ENCODE measurements at regions not wholly inside any gene's neighbourhood (a gene's known extent, or its start where the extent isn't known, plus 50 kb on each side); places are given as distances from the start of the nearest gene placed in this dataset.
A peak's percentile ranks its signal among the peaks of the same experiment; 100 is the strongest.

- no peak overlapping the region for H3K4me2 ChIP-seq
- no peaks in the 10 kb centered on the region for H3K36me3 ChIP-seq (replicated peaks in 1 of 2; ENCODE audit: control insufficient read depth in 1 of 2, insufficient read depth in 2 of 2, low read length in 1 of 2)
- no peak overlapping the region for H3K4me3 ChIP-seq (ENCODE audit: low read depth in 2 of 2, low read length in 1 of 2)
- ChIA-PET POLR2A (no interaction called here), CTCF (interaction anchor here (1.4 kb wide), 1 partner anchor 11 kb away, joined by 4 read pairs; no protein-coding TSS in a partner anchor)
- H4K20me1 ChIP-seq (ENCODE audit: insufficient read depth), result no peaks in the 10 kb centered on the region
- H3K79me2 ChIP-seq (ENCODE audit: insufficient read depth), result no peaks in the 10 kb centered on the region
- H3K9me2 ChIP-seq, result no peaks in the 10 kb centered on the region
- no peak for DNase-seq
- no peaks in the 10 kb centered on the region for H3K27me3 ChIP-seq (ENCODE audit: insufficient read depth)
- H2AFZ ChIP-seq (ENCODE audit: low read depth), result no peak overlapping the region
- TF ChIP-seq NFIC (IDR thresholded peaks at IDR 0.05; ENCODE audit: borderline replicate concordance), result no peak
- no peak for TF ChIP-seq POLR2AphosphoS5 (IDR thresholded peaks at IDR 0.05; ENCODE audit: low read depth, low read length)
- TF ChIP-seq TAF1 (IDR thresholded peaks at IDR 0.05; ENCODE audit: borderline replicate concordance, low read depth, low read length), result no peak
- no peak for TF ChIP-seq YY1 (IDR thresholded peaks at IDR 0.05; ENCODE audit: low read depth)
- no peak for TF ChIP-seq SMC3 (IDR thresholded peaks at IDR 0.05; ENCODE audit: low read depth, low read length)
- no peaks in the 10 kb centered on the region for H3F3A ChIP-seq (replicated peaks; ENCODE audit: insufficient read depth)
- H3K9ac ChIP-seq, result no peak overlapping the region
- 42% methylated on average over 1 of the region's 1 CpG for WGBS (ENCODE audit: low lambda C conversion rate)
- H3K9me3 ChIP-seq, result no peaks in the 10 kb centered on the region
- H3K27ac ChIP-seq (ENCODE audit: low read depth in 2 of 2, low read length in 1 of 2), result no peak overlapping the region
- no peaks in the 10 kb centered on the region for H3K4me1 ChIP-seq (ENCODE audit: control insufficient read depth in 1 of 2, insufficient read depth in 2 of 2, low read depth in 1 of 2, low read length in 1 of 2)
Measured at GRCh38 chr1:68620571-68620970, 123.7 kb upstream of the DEPDC1 start.

GRCh38 chr1:68623700-68624099, 126.8 kb upstream of the DEPDC1 start:
- Histone ChIP-seq H3K9me3 (no peaks in the 10 kb centered on the region), H3K36me3 (replicated peaks in 1 of 2; ENCODE audit: control insufficient read depth in 1 of 2, insufficient read depth in 2 of 2, low read length in 1 of 2) (no peaks in the 10 kb centered on the region), H3K4me1 (ENCODE audit: control insufficient read depth in 1 of 2, insufficient read depth in 2 of 2, low read depth in 1 of 2, low read length in 1 of 2) (no peaks in the 10 kb centered on the region), H3F3A (replicated peaks; ENCODE audit: insufficient read depth) (no peaks in the 10 kb centered on the region), H3K27me3 (ENCODE audit: insufficient read depth) (no peaks in the 10 kb centered on the region), H3K4me2 (no peak overlapping the region), H2AFZ (ENCODE audit: low read depth) (0 out of 2 replicates have a peak overlapping the region, but pooled peaks have one; percentile 35), H3K9ac (no peak overlapping the region), H3K79me2 (ENCODE audit: insufficient read depth) (no peaks in the 10 kb centered on the region), H4K20me1 (ENCODE audit: insufficient read depth) (no peaks in the 10 kb centered on the region), H3K27ac (ENCODE audit: low read depth in 2 of 2, low read length in 1 of 2) (no peak overlapping the region), H3K9me2 (no peaks in the 10 kb centered on the region), H3K4me3 (ENCODE audit: low read depth in 2 of 2, low read length in 1 of 2) (no peak overlapping the region)
- WGBS (ENCODE audit: low lambda C conversion rate), result 46% methylated on average over 2 of the region's 2 CpGs
- TF ChIP-seq YY1 (IDR thresholded peaks at IDR 0.05; ENCODE audit: low read depth) (no peak), RCOR1 (IDR thresholded peaks at IDR 0.05; ENCODE audit: low read length) (no peak), TCF12 (IDR thresholded peaks at IDR 0.05) (no peak), EZH2phosphoT487 (IDR thresholded peaks at IDR 0.05; ENCODE audit: borderline replicate concordance, low read depth) (no peak), FOSL2 (IDR thresholded peaks at IDR 0.05; ENCODE audit: borderline replicate concordance, low read depth) (no peak), SIN3A (IDR thresholded peaks at IDR 0.05; ENCODE audit: borderline replicate concordance, low read depth, low read length) (no peak), POLR2AphosphoS5 (IDR thresholded peaks at IDR 0.05; ENCODE audit: low read depth, low read length) (no peak), MAX (IDR thresholded peaks at IDR 0.05; ENCODE audit: low read depth) (no peak), JUND (IDR thresholded peaks at IDR 0.05) (no peak)
- ChIA-PET CTCF (no interaction called here), POLR2A (no interaction called here)
- no peak for DNase-seq

GRCh38 chr1:68624233-68624632, 127.4 kb upstream of the DEPDC1 start:
- ChIA-PET CTCF (no interaction called here), POLR2A (no interaction called here)
- no peak overlapping the region for H3K4me3 ChIP-seq (ENCODE audit: low read depth in 2 of 2, low read length in 1 of 2)
- WGBS (ENCODE audit: low lambda C conversion rate), result 49% methylated on average over 3 of the region's 3 CpGs
- H4K20me1 ChIP-seq (ENCODE audit: insufficient read depth), result no peaks in the 10 kb centered on the region
- H3K27ac ChIP-seq (ENCODE audit: low read depth in 2 of 2, low read length in 1 of 2), result no peak overlapping the region
- no peaks in the 10 kb centered on the region for H3F3A ChIP-seq (replicated peaks; ENCODE audit: insufficient read depth)
- H3K9me3 ChIP-seq, result no peaks in the 10 kb centered on the region
- H3K9me2 ChIP-seq, result no peaks in the 10 kb centered on the region
- H2AFZ ChIP-seq (ENCODE audit: low read depth), result no peak overlapping the region
- no peaks in the 10 kb centered on the region for H3K27me3 ChIP-seq (ENCODE audit: insufficient read depth)
- H3K4me1 ChIP-seq (ENCODE audit: control insufficient read depth in 1 of 2, insufficient read depth in 2 of 2, low read depth in 1 of 2, low read length in 1 of 2), result no peaks in the 10 kb centered on the region
- H3K9ac ChIP-seq, result no peak overlapping the region
- no peaks in the 10 kb centered on the region for H3K36me3 ChIP-seq (replicated peaks in 1 of 2; ENCODE audit: control insufficient read depth in 1 of 2, insufficient read depth in 2 of 2, low read length in 1 of 2)
- no peaks in the 10 kb centered on the region for H3K79me2 ChIP-seq (ENCODE audit: insufficient read depth)
- H3K4me2 ChIP-seq, result no peak overlapping the region
- no peak for DNase-seq
- TF ChIP-seq FOXM1 (IDR thresholded peaks at IDR 0.05; ENCODE audit: low read depth) (no peak), ZBTB33 (IDR thresholded peaks at IDR 0.05; ENCODE audit: borderline replicate concordance, low read depth) (no peak), POLR2AphosphoS5 (IDR thresholded peaks at IDR 0.05; ENCODE audit: low read depth, low read length) (no peak), SIN3A (IDR thresholded peaks at IDR 0.05; ENCODE audit: borderline replicate concordance, low read depth, low read length) (no peak), FOXJ3 (CRISPR knock-in tag; IDR thresholded peaks at IDR 0.05) (no peak), TCF12 (IDR thresholded peaks at IDR 0.05) (peak; percentile 21; the same call in 1 of the 2 replicates)

Measured in SK-N-SH (cell line).